GM23248 (cell line): ENCODE measurements at regions not wholly inside any gene's neighbourhood (a gene's known extent, or its start where the extent isn't known, plus 50 kb on each side); places are given as distances from the start of the nearest gene placed in this dataset.

Experiments
- EZH2 ChIP-seq: fragments of 200-600 bp; sonication (generic); IDR thresholded peaks from 2 replicates; pipeline ENCODE4 v1.6.1; 2018; ENCODE audit warnings: antibody characterized with exemption, mild to moderate bottlenecking; ENCODE audit not compliant: insufficient read depth, poor library complexity, severe bottlenecking
- EZH2phosphoT487 ChIP-seq: fragments of 200-600 bp; sonication (generic); IDR thresholded peaks from 2 replicates; pipeline ENCODE4 v1.6.1; 2018; ENCODE audit warnings: antibody characterized with exemption, moderate library complexity, mild to moderate bottlenecking, low read depth; ENCODE audit not compliant: insufficient read depth

DNA sequence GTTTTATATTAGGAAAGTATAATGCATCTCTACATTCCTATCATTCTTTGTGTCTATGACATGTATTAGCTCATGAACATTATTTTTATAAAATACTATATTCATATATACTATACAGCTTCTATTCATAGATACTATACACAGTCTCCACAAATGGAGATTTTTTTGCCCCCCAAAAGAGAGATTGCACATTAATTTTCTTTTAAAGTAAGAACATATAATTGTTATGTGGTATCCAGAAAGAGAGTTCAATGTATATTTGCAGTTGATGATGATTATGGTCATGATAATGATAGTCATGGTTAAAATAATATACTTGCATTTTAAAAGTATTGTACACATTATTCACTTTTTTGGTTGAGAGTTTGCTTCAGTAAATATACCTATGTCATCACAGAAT is 445.3 kb downstream of the DSC3 start:
- TF ChIP-seq EZH2, result no peak
- TF ChIP-seq EZH2phosphoT487, result no peak
